H9 (cell line): ENCODE measurements at regions not wholly inside any gene's neighbourhood (a gene's known extent, or its start where the extent isn't known, plus 50 kb on each side); places are given as distances from the start of the nearest gene placed in this dataset.

Experiments
- DNase-seq: peaks from one replicate; pipeline ENCODE4 v3.0.0-alpha.2; 2017
- H2AFZ ChIP-seq: one replicate; pipeline ENCODE4 v1.6.1; 2013; ENCODE audit warnings: mild to moderate bottlenecking, low read length, control low read depth, moderate library complexity
- H2AK5ac ChIP-seq: 2 replicates; pipeline ENCODE4 v1.6.1; 2013; ENCODE audit warnings: low read length, control low read depth, mixed read lengths; ENCODE audit not compliant: insufficient read length
- H2BK120ac ChIP-seq: one replicate; pipeline ENCODE4 v1.6.1; 2013; ENCODE audit warnings: low read depth, mild to moderate bottlenecking, low read length, control low read depth, inconsistent platforms; ENCODE audit not compliant: poor library complexity, severe bottlenecking
- H2BK12ac ChIP-seq: 2 replicates; pipeline ENCODE4 v1.6.1; 2013; ENCODE audit warnings: low read length, control low read depth, mixed read lengths, low read depth; ENCODE audit not compliant: insufficient read length
- H2BK15ac ChIP-seq: 2 replicates; pipeline ENCODE4 v1.6.1; 2013; ENCODE audit warnings: low read depth, low read length, control low read depth
- H2BK20ac ChIP-seq: one replicate; pipeline ENCODE4 v1.6.1; 2013; ENCODE audit warnings: low read depth, mild to moderate bottlenecking, low read length, control low read depth, inconsistent platforms; ENCODE audit not compliant: poor library complexity, severe bottlenecking
- H2BK5ac ChIP-seq: 2 replicates; pipeline ENCODE4 v1.6.1; 2013; ENCODE audit warnings: low read length, control low read depth, mixed read lengths; ENCODE audit not compliant: insufficient read length
- H3K14ac ChIP-seq: 2 replicates; pipeline ENCODE4 v1.6.1; 2013; ENCODE audit warnings: low read length, control low read depth; ENCODE audit not compliant: insufficient read depth
- H3K18ac ChIP-seq: 2 replicates; pipeline ENCODE4 v1.6.1; 2013; ENCODE audit warnings: low read depth, mild to moderate bottlenecking, mixed read lengths, low read length, control low read depth; ENCODE audit not compliant: insufficient read length
- H3K23ac ChIP-seq: 2 replicates; pipeline ENCODE4 v1.6.1; 2013; ENCODE audit warnings: low read length, control low read depth, mixed read lengths, low read depth; ENCODE audit not compliant: insufficient read length
- H3K23me2 ChIP-seq: 2 replicates; pipeline ENCODE4 v1.6.1; 2013; ENCODE audit warnings: low read depth, mild to moderate bottlenecking, mixed read lengths, low read length, control low read depth; ENCODE audit not compliant: insufficient read length, poor library complexity, severe bottlenecking
- H3K27ac ChIP-seq: 2 replicates; pipeline ENCODE4 v1.5.1; 2013; ENCODE audit warnings: low read length, control low read depth, mixed read lengths, low read depth; ENCODE audit not compliant: insufficient read length
- H3K27me3 ChIP-seq: 2 replicates; pipeline ENCODE4 v1.6.1; 2013; ENCODE audit warnings: low read length, control low read depth, inconsistent platforms; ENCODE audit not compliant: insufficient read depth
- H3K4ac ChIP-seq: 2 replicates; pipeline ENCODE4 v1.6.1; 2013; ENCODE audit warnings: low read depth, mild to moderate bottlenecking, control low read depth, inconsistent platforms, low read length, moderate library complexity
- H3K4me1 ChIP-seq: 2 replicates; pipeline ENCODE4 v1.6.1; 2013; ENCODE audit warnings: low read length, control low read depth, inconsistent platforms; ENCODE audit not compliant: insufficient read depth
- H3K4me2 ChIP-seq: 2 replicates; pipeline ENCODE4 v1.6.1; 2013; ENCODE audit warnings: low read length, control low read depth, mixed read lengths; ENCODE audit not compliant: insufficient read length, insufficient read depth
- H3K56ac ChIP-seq: 2 replicates; pipeline ENCODE4 v1.6.1; 2013; ENCODE audit warnings: low read depth, mild to moderate bottlenecking, mixed read lengths, low read length, control low read depth; ENCODE audit not compliant: insufficient read length
- H3K79me1 ChIP-seq: 2 replicates; pipeline ENCODE4 v1.6.1; 2013; ENCODE audit warnings: low read depth, mild to moderate bottlenecking, moderate library complexity, low read length, control low read depth, inconsistent platforms; ENCODE audit not compliant: insufficient read depth, poor library complexity, severe bottlenecking
- H3K79me2 ChIP-seq: 2 replicates; pipeline ENCODE4 v1.6.1; 2013; ENCODE audit warnings: low read length, control low read depth, inconsistent platforms; ENCODE audit not compliant: insufficient read depth
- H3K9ac ChIP-seq: 2 replicates; pipeline ENCODE4 v1.6.1; 2013; ENCODE audit warnings: low read length, control low read depth, mixed read lengths; ENCODE audit not compliant: insufficient read length; ENCODE audit errors: extremely low read depth
- H3K9me3 ChIP-seq: one replicate; pipeline ENCODE4 v1.6.1; 2013; ENCODE audit warnings: low read depth, low read length, inconsistent platforms; ENCODE audit not compliant: control insufficient read depth
- H3T11ph ChIP-seq: one replicate; pipeline ENCODE4 v1.6.1; 2013; ENCODE audit warnings: mild to moderate bottlenecking, low read length, control low read depth, inconsistent platforms
- H4K20me1 ChIP-seq: one replicate; pipeline ENCODE4 v1.6.1; 2013; ENCODE audit not compliant: control insufficient read depth, insufficient read length, insufficient read depth
- H4K5ac ChIP-seq: 2 replicates; pipeline ENCODE4 v1.6.1; 2013; ENCODE audit warnings: low read depth, mild to moderate bottlenecking, mixed read lengths, low read length, control low read depth; ENCODE audit not compliant: insufficient read length
- H4K8ac ChIP-seq: replicated peaks from 2 replicates; pipeline ENCODE4 v1.6.1; 2013; ENCODE audit warnings: low read length, control low read depth, mixed read lengths, low read depth; ENCODE audit not compliant: insufficient read length
- H4K91ac ChIP-seq: 2 replicates; pipeline ENCODE4 v1.6.1; 2013; ENCODE audit warnings: low read depth, mild to moderate bottlenecking, moderate library complexity, mixed read lengths, low read length, control low read depth; ENCODE audit not compliant: insufficient read length
- H3K27ac Mint-ChIP-seq, 3 experiments: 2 replicates in 2 of 3; 3 replicates in 1 of 3; pipeline ENCODE4 v1.8.0; 2020 to 2021; ENCODE audit warnings: mixed read lengths in 3 of 3, mild to moderate bottlenecking in 1 of 3, moderate library complexity in 1 of 3
- H3K27me3 Mint-ChIP-seq: 2 replicates; pipeline ENCODE4 v1.8.0; 2021; ENCODE audit warnings: low read depth, mild to moderate bottlenecking, moderate library complexity, mixed read lengths
- H3K36me3 Mint-ChIP-seq, 3 experiments: 2 replicates in 2 of 3; 3 replicates in 1 of 3; pipeline ENCODE4 v1.8.0; 2020 to 2021; ENCODE audit warnings: low read depth in 3 of 3, mixed read lengths in 3 of 3; ENCODE audit not compliant: insufficient read depth in 1 of 3
- H3K4me1 Mint-ChIP-seq, 2 experiments: 2 replicates each; pipeline ENCODE4 v1.8.0; 2020; ENCODE audit warnings: mixed read lengths in 2 of 2
- H3K4me3 Mint-ChIP-seq, 2 experiments: 2 replicates in 1 of 2; 3 replicates in 1 of 2; pipeline ENCODE4 v1.8.0; 2020 to 2021; ENCODE audit warnings: mild to moderate bottlenecking in 2 of 2, mixed read lengths in 2 of 2, moderate library complexity in 1 of 2
- H3K9me3 Mint-ChIP-seq, 2 experiments: 2 replicates in 1 of 2; 3 replicates in 1 of 2; pipeline ENCODE4 v1.8.0; 2020; ENCODE audit warnings: mild to moderate bottlenecking in 2 of 2, mixed read lengths in 2 of 2, moderate library complexity in 1 of 2
- CTCF ChIP-seq: fragments of 200-600 bp; sonication (generic); conservative IDR thresholded peaks from 3 replicates; pipeline ENCODE4 v1.8.0; 2021; ENCODE audit warnings: antibody characterized with exemption, mild to moderate bottlenecking
- WGBS: extraction: QIAGEN DNeasy Blood & Tissue Kit; methylation state at CpG from one replicate; pipeline ENCODE4 v1.1.7; 2013; ENCODE audit warnings: missing lambda C conversion rate, low lambda C conversion rate, mixed read lengths; ENCODE audit not compliant: insufficient read length; ENCODE audit errors: extremely low coverage; 5-methylcytosine and 5-hydroxymethylcytosine counted together

DNA sequence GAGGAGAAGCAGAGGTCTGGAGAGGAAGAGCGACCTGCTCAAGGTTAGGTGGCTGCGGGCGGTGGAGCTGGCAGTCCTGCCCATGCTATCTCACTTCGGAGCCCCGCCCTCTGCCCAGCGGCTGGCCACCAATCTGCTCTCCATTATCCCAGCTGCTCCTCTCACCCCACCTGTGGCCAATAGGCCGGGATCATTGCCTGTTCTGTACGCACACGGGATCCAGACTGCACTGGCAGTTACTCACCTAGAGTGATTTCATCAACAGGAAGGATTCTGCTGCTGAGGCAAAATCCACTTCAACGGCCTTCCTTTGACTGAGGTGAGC, 100.6 kb downstream of the TLE3 start:
- no peak overlapping the region for H2BK12ac ChIP-seq
- no peak overlapping the region for H2AFZ ChIP-seq
- no peak overlapping the region for H2BK5ac ChIP-seq
- no peak overlapping the region for H3K23ac ChIP-seq
- no peaks in the 10 kb centered on the region for H3K23me2 ChIP-seq
- H3K9me3 ChIP-seq, result no peaks in the 10 kb centered on the region
- no peak overlapping the region for H3K4ac ChIP-seq
- peaks cover 0 to 2% of the 10 kb centered on the region in 2 experiments; a peak in 2 of 5 replicates for H3K9me3 Mint-ChIP-seq
- H3K27me3 ChIP-seq, result no peaks in the 10 kb centered on the region
- no peak overlapping the region for H3K14ac ChIP-seq
- no peak overlapping the region for H3K4me2 ChIP-seq
- H3K27ac ChIP-seq, result no peak overlapping the region
- peaks cover 6% of the 10 kb centered on the region for H3K27me3 Mint-ChIP-seq
- H3K4me1 Mint-ChIP-seq, result peaks cover 12 to 33% of the 10 kb centered on the region in 2 experiments
- no peak for DNase-seq
- peak overlapping the region in 1 of 3 experiments; percentile 69; a peak in 1 of 7 replicates for H3K27ac Mint-ChIP-seq
- H4K20me1 ChIP-seq, result no peaks in the 10 kb centered on the region
- no peak overlapping the region for H3K18ac ChIP-seq
- no peak overlapping the region for H3K56ac ChIP-seq
- no peaks in the 10 kb centered on the region for H3K79me1 ChIP-seq
- no peaks in the 10 kb centered on the region for H3K4me1 ChIP-seq
- H2AK5ac ChIP-seq, result no peak overlapping the region
- H3K79me2 ChIP-seq, result no peaks in the 10 kb centered on the region
- no peak for TF ChIP-seq CTCF
- no CpG with 5 or more reads among the region's 10 CpGs for WGBS
- H3K9ac ChIP-seq, result no peak overlapping the region
- no peak overlapping the region for H4K91ac ChIP-seq
- H3T11ph ChIP-seq, result no peak overlapping the region
- no peak overlapping the region for H3K4me3 Mint-ChIP-seq
- H4K5ac ChIP-seq, result no peak overlapping the region
- H4K8ac ChIP-seq, result no peak overlapping the region
- no peak overlapping the region for H2BK20ac ChIP-seq
- no peak overlapping the region for H2BK120ac ChIP-seq
- no peaks in the 10 kb centered on the region; a peak in 1 of 7 replicates for H3K36me3 Mint-ChIP-seq
- H2BK15ac ChIP-seq, result no peak overlapping the region
